HEK293 (cell line): ENCODE measurements at regions not wholly inside any gene's neighbourhood (a gene's known extent, or its start where the extent isn't known, plus 50 kb on each side); places are given as distances from the start of the nearest gene placed in this dataset.

Source experiments
- CTCF ChIA-PET: fragments of 350-600 bp; formaldehyde crosslinking; extraction: SDS; loops from one replicate; lab custom pipeline; 2021; ENCODE audit warnings: antibody characterized with exemption; lab: Yijun Ruan, JAX
- POLR2A ChIA-PET: fragments of 300-600 bp; formaldehyde crosslinking; extraction: SDS; loops from one replicate; lab custom pipeline; 2020; ENCODE audit warnings: antibody characterized with exemption, inconsistent platforms; lab: Yijun Ruan, JAX
- H3K27ac ChIP-seq: fragments of 200-500 bp; sonication (Bioruptor generic); 2 replicates; pipeline ENCODE4 v1.5.1; 2014; ENCODE audit warnings: low read depth, low read length, control low read depth, inconsistent platforms; ENCODE audit errors: extremely low read depth
- H3K36me3 ChIP-seq, 2 experiments: fragments of 200-500 bp in 1 of 2; sonication (Bioruptor generic) in 1 of 2; 1 replicate in 1 of 2; 2 replicates in 1 of 2; pipeline ENCODE4 v1.5.1; 2014 to 2017; ENCODE audit warnings: inconsistent platforms in 2 of 2, low read length in 2 of 2; ENCODE audit not compliant: control insufficient read depth in 2 of 2, insufficient read depth in 1 of 2
- H3K4me1 ChIP-seq: fragments of 200-500 bp; sonication (Bioruptor generic); 2 replicates; pipeline ENCODE4 v1.5.1; 2014; ENCODE audit warnings: mild to moderate bottlenecking, low read length, inconsistent platforms; ENCODE audit not compliant: control insufficient read depth, insufficient read depth
- H3K4me3 ChIP-seq: 2 replicates; pipeline ENCODE4 v1.5.1; 2011; ENCODE audit warnings: low read depth, mild to moderate bottlenecking, control low read depth, low read length, moderate library complexity
- H3K9me3 ChIP-seq: fragments of 200-500 bp; sonication (Bioruptor generic); 2 replicates; pipeline ENCODE4 v1.5.1; 2014; ENCODE audit warnings: low read depth, low read length, inconsistent platforms; ENCODE audit not compliant: control insufficient read depth, insufficient read depth
- PBX3 ChIP-seq: sonication (generic); formaldehyde crosslinking; IDR thresholded peaks from 2 replicates; pipeline ENCODE4 v1.8.1; 2022; ENCODE audit warnings: mild to moderate bottlenecking, moderate library complexity, missing genetic modification reagents
- TCF7L2 ChIP-seq: IDR thresholded peaks from 2 replicates; pipeline ENCODE4 v1.6.1; 2011; ENCODE audit warnings: low read depth, mild to moderate bottlenecking, inconsistent platforms, low read length, moderate library complexity, borderline replicate concordance
- TSHZ1 ChIP-seq: fragments of 450-650 bp; formaldehyde crosslinking; IDR thresholded peaks from 2 replicates; pipeline ENCODE4 v1.5.1; 2016; ENCODE audit warnings: missing biosample characterization, missing genetic modification characterization, borderline replicate concordance
- ZBTB11 ChIP-seq: fragments of 450-650 bp; formaldehyde crosslinking; conservative IDR thresholded peaks from 2 replicates; pipeline ENCODE4 v1.5.1; 2016; ENCODE audit warnings: low read depth, missing biosample characterization, missing genetic modification characterization
- ZBTB7A ChIP-seq: fragments of 450-650 bp; formaldehyde crosslinking; IDR thresholded peaks from 2 replicates; pipeline ENCODE4 v1.5.1; 2016; ENCODE audit warnings: low read depth, missing biosample characterization, missing genetic modification characterization
- ZNF132 ChIP-seq: fragments of 450-650 bp; formaldehyde crosslinking; IDR thresholded peaks from 2 replicates; pipeline ENCODE4 v1.5.1; 2017; ENCODE audit warnings: missing biosample characterization, missing genetic modification characterization, borderline replicate concordance
- ZNF214 ChIP-seq: fragments of 450-650 bp; formaldehyde crosslinking; IDR thresholded peaks from 2 replicates; pipeline ENCODE4 v1.5.1; 2017; ENCODE audit warnings: missing biosample characterization, mild to moderate bottlenecking, missing genetic modification characterization, borderline replicate concordance
- ZNF221 ChIP-seq: fragments of 450-650 bp; formaldehyde crosslinking; IDR thresholded peaks from 2 replicates; pipeline ENCODE4 v1.5.1; 2017; ENCODE audit warnings: missing biosample characterization, missing genetic modification characterization, borderline replicate concordance
- ZNF404 ChIP-seq: fragments of 450-650 bp; formaldehyde crosslinking; IDR thresholded peaks from 2 replicates; pipeline ENCODE4 v1.5.1; 2017; ENCODE audit warnings: missing biosample characterization, missing genetic modification characterization
- ZNF416 ChIP-seq: fragments of 450-650 bp; formaldehyde crosslinking; IDR thresholded peaks from 2 replicates; pipeline ENCODE4 v1.5.1; 2016; ENCODE audit warnings: missing biosample characterization, missing genetic modification characterization
- ZNF48 ChIP-seq: fragments of 450-650 bp; formaldehyde crosslinking; IDR thresholded peaks from 2 replicates; pipeline ENCODE4 v1.5.1; 2016; ENCODE audit warnings: missing biosample characterization, missing genetic modification characterization
- ZNF610 ChIP-seq: fragments of 450-650 bp; formaldehyde crosslinking; IDR thresholded peaks from 2 replicates; pipeline ENCODE4 v1.5.1; 2016; ENCODE audit warnings: missing biosample characterization, missing genetic modification characterization, borderline replicate concordance
- ZNF639 ChIP-seq: fragments of 450-650 bp; formaldehyde crosslinking; IDR thresholded peaks from 2 replicates; pipeline ENCODE4 v1.5.1; 2016; ENCODE audit warnings: missing biosample characterization, missing genetic modification characterization
- ZNF654 ChIP-seq: fragments of 450-650 bp; formaldehyde crosslinking; IDR thresholded peaks from 2 replicates; pipeline ENCODE4 v1.5.1; 2016; ENCODE audit warnings: low read depth, missing biosample characterization, missing genetic modification characterization
- ZNF658 ChIP-seq: fragments of 450-650 bp; formaldehyde crosslinking; IDR thresholded peaks from 2 replicates; pipeline ENCODE4; 2016; ENCODE audit warnings: missing biosample characterization, missing genetic modification characterization
- ZNF768 ChIP-seq: fragments of 450-650 bp; formaldehyde crosslinking; IDR thresholded peaks from 2 replicates; pipeline ENCODE4 v1.5.1; 2018; ENCODE audit warnings: missing biosample characterization, mild to moderate bottlenecking, missing genetic modification characterization
- TF ChIP-seq, protein P1 (sequence below): fragments of 450-650 bp; formaldehyde crosslinking; IDR thresholded peaks from 2 replicates; pipeline ENCODE4; 2016; ENCODE audit warnings: missing biosample characterization, missing genetic modification characterization

DNA sequence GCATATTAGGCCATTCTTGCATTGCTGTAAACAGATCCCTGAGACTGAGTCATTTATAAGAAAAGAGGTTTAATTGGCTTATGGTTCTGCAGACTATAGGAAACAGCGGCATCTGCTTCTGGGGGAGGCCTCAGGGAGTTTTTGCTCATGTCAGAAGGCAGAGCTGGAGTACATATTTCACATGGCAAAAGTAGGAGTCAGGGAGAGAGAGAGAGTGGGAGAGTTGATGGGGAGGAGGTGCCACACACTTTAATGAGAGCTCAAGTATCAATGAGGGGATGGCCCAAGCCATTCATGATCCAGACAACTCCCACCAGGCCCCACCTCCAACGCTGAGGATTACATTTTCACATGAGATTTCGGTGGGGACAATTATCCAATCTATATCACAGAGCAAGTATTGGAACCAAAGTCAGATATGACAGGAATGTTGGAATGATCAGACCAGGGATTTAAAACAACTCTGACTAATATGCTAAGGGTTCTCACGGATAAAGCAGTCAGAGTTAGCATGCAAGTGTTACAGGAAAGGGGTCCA lies 795.3 kb upstream of the CELF2 start:
- CTCF ChIA-PET: interaction anchor here (0.6 kb wide), 1 partner anchor 130 kb away, joined by 3 read pairs; no protein-coding TSS in a partner anchor
- Histone ChIP-seq H3K9me3 (no peaks in the 10 kb centered on the region), H3K36me3 (no peaks in the 10 kb centered on the region), H3K27ac (no peak overlapping the region), H3K4me3 (no peak overlapping the region), H3K4me1 (no peaks in the 10 kb centered on the region)
- TF ChIP-seq ZNF221 (tag by site-specific recombination) (no peak), ZNF654 (no peak)
- POLR2A ChIA-PET: no interaction called here

GRCh38 chr10:10223131-10223530 lies 794.5 kb upstream of the CELF2 start:
- TF ChIP-seq, protein P1, sequence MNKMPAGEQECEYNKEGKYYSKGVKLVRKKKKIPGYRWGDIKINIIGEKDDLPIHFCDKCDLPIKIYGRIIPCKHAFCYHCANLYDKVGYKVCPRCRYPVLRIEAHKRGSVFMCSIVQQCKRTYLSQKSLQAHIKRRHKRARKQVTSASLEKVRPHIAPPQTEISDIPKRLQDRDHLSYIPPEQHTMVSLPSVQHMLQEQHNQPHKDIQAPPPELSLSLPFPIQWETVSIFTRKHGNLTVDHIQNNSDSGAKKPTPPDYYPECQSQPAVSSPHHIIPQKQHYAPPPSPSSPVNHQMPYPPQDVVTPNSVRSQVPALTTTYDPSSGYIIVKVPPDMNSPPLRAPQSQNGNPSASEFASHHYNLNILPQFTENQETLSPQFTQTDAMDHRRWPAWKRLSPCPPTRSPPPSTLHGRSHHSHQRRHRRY (tag by site-specific recombination): no peak
- TF ChIP-seq ZNF214 (tag by site-specific recombination) (no peak), TCF7L2 (no peak), ZNF639 (no peak), ZNF610 (no peak), ZNF768 (no peak), ZNF132 (no peak), TSHZ1 (no peak), ZBTB7A (tag by site-specific recombination) (no peak), ZNF48 (tag by site-specific recombination) (no peak), ZNF404 (tag by site-specific recombination) (no peak), ZNF658 (tag by site-specific recombination) (no peak)
- CTCF ChIA-PET: no interaction called here

GRCh38 chr10:10225136-10225676 lies 792.5 kb upstream of the CELF2 start:
- H3K4me1 ChIP-seq: no peaks in the 10 kb centered on the region
- POLR2A ChIA-PET: no interaction called here
- H3K4me3 ChIP-seq: no peak overlapping the region
- no peaks in the 10 kb centered on the region for H3K9me3 ChIP-seq
- H3K27ac ChIP-seq: no peak overlapping the region
- no peaks in the 10 kb centered on the region for H3K36me3 ChIP-seq
- CTCF ChIA-PET: no interaction called here
- TF ChIP-seq PBX3 (no peak), ZBTB11 (no peak), ZNF416 (tag by site-specific recombination) (no peak)
- TF ChIP-seq, protein P1 (tag by site-specific recombination): no peak

More at GRCh38 chr10:10223131-10223530, 794.5 kb upstream of the CELF2 start:
- Histone ChIP-seq H3K36me3 (no peaks in the 10 kb centered on the region), H3K9me3 (no peaks in the 10 kb centered on the region), H3K4me1 (no peaks in the 10 kb centered on the region), H3K27ac (no peak overlapping the region), H3K4me3 (no peak overlapping the region)
- POLR2A ChIA-PET: no interaction called here
